Activated CD8-positive, alpha-beta T cell treated with anti-CD3 and anti-CD28 coated beads for 36 hours (primary cell): ENCODE measurements at regions not wholly inside any gene's neighbourhood (a gene's known extent, or its start where the extent isn't known, plus 50 kb on each side); places are given as distances from the start of the nearest gene placed in this dataset.

Experiments
- ATAC-seq: fragments of 200-7000 bp; cut with Tn5 transposase; one replicate; pipeline ENCODE4 v1.10.0; 2021; ENCODE audit warnings: mild to moderate bottlenecking, moderate library complexity
- CTCF ChIA-PET: fragments of 350-600 bp; sonication (Branson Sonifier 250); formaldehyde crosslinking; loops from one replicate; lab custom pipeline; 2021; ENCODE audit warnings: antibody characterized with exemption; lab: Charles Lee
- POLR2A ChIA-PET: fragments of 350-600 bp; sonication (Branson Sonifier 250); formaldehyde crosslinking; loops from one replicate; lab custom pipeline; 2021; ENCODE audit warnings: antibody characterized with exemption; lab: Charles Lee
- DNase-seq: peaks from one replicate; pipeline ENCODE4 v3.0.0-alpha.2; 2020
- H3K27ac Mint-ChIP-seq: one replicate; pipeline ENCODE4 v1.8.0; 2021; ENCODE audit warnings: mild to moderate bottlenecking, mixed read lengths
- H3K27me3 Mint-ChIP-seq: one replicate; pipeline ENCODE4 v1.8.0; 2021; ENCODE audit warnings: mixed read lengths
- H3K36me3 Mint-ChIP-seq: one replicate; pipeline ENCODE4 v1.8.0; 2021; ENCODE audit warnings: low read depth, mixed read lengths
- H3K4me1 Mint-ChIP-seq: one replicate; pipeline ENCODE4 v1.8.0; 2021; ENCODE audit warnings: low read depth, mixed read lengths
- H3K4me3 Mint-ChIP-seq: one replicate; pipeline ENCODE4 v1.8.0; 2021; ENCODE audit warnings: mild to moderate bottlenecking, moderate library complexity, mixed read lengths
- H3K9me3 Mint-ChIP-seq: one replicate; pipeline ENCODE4 v1.8.0; 2021; ENCODE audit warnings: mixed read lengths
- CTCF ChIP-seq: fragments of 200-600 bp; IDR thresholded peaks from one replicate; pipeline ENCODE4 v1.8.0; 2022; ENCODE audit warnings: antibody characterized with exemption, mild to moderate bottlenecking
- intact Hi-C: fragments of 100-400 bp; cut with micrococcal nuclease; formaldehyde crosslinking; loops from one replicate; pipeline ENCODE4 v1.10.0; 2022

- TF ChIP-seq CTCF: no peak
- Mint-ChIP-seq H3K27ac (no peak overlapping the region), H3K9me3 (no peaks in the 10 kb centered on the region), H3K27me3 (no peaks in the 10 kb centered on the region), H3K4me3 (no peak overlapping the region), H3K4me1 (no peaks in the 10 kb centered on the region), H3K36me3 (no peaks in the 10 kb centered on the region)
- intact Hi-C loops: no loop called here
- CTCF ChIA-PET: no interaction called here
- ATAC-seq (no peak), DNase-seq (no peak)
- POLR2A ChIA-PET: no interaction called here
These were observed 105.5 kb upstream of the PDE4D start for GRCh38 chr5:59999056-59999455.

- intact Hi-C loops: no loop called here
- no peaks in the 10 kb centered on the region for H3K4me1 Mint-ChIP-seq
- H3K9me3 Mint-ChIP-seq: no peaks in the 10 kb centered on the region
- CTCF ChIA-PET: no interaction called here
- no peak for TF ChIP-seq CTCF
- ATAC-seq (no peak), DNase-seq (no peak)
- no peaks in the 10 kb centered on the region for H3K36me3 Mint-ChIP-seq
- no peaks in the 10 kb centered on the region for H3K27me3 Mint-ChIP-seq
- POLR2A ChIA-PET: no interaction called here
- H3K27ac Mint-ChIP-seq: no peak overlapping the region
- no peak overlapping the region for H3K4me3 Mint-ChIP-seq
These were observed 98.7 kb upstream of the PDE4D start for GRCh38 chr5:59992206-59992605.

- Mint-ChIP-seq H3K36me3 (no peaks in the 10 kb centered on the region), H3K4me3 (no peak overlapping the region), H3K4me1 (no peaks in the 10 kb centered on the region), H3K9me3 (no peaks in the 10 kb centered on the region), H3K27ac (no peak overlapping the region), H3K27me3 (no peaks in the 10 kb centered on the region)
- intact Hi-C loops: no loop called here
- POLR2A ChIA-PET: no interaction called here
- CTCF ChIA-PET: no interaction called here
- ATAC-seq: no peak
- TF ChIP-seq CTCF: no peak
- DNase-seq: no peak
These were observed 94.9 kb upstream of the PDE4D start for GRCh38 chr5:59988396-59988795.

- ChIA-PET CTCF (interaction anchor here (0.6 kb wide), 1 partner anchor 53 kb away, joined by 3 read pairs; no protein-coding TSS in a partner anchor), POLR2A (no interaction called here)
- Mint-ChIP-seq H3K4me1 (no peaks in the 10 kb centered on the region), H3K9me3 (no peaks in the 10 kb centered on the region), H3K36me3 (no peaks in the 10 kb centered on the region), H3K27ac (no peak overlapping the region), H3K27me3 (no peaks in the 10 kb centered on the region), H3K4me3 (no peak overlapping the region)
- ATAC-seq: no peak
- no peak for DNase-seq
- no peak for TF ChIP-seq CTCF
- intact Hi-C loops: no loop called here
These were observed 82.8 kb upstream of the PDE4D start for GRCh38 chr5:59976342-59976741.

GRCh38 chr5:59972043-59972442 is 78.5 kb upstream of the PDE4D start:
- POLR2A ChIA-PET: no interaction called here
- Mint-ChIP-seq H3K27ac (no peak overlapping the region), H3K36me3 (no peaks in the 10 kb centered on the region), H3K4me3 (no peak overlapping the region), H3K27me3 (no peaks in the 10 kb centered on the region), H3K4me1 (no peaks in the 10 kb centered on the region), H3K9me3 (no peaks in the 10 kb centered on the region)
- CTCF ChIA-PET: no interaction called here
- ATAC-seq (no peak), DNase-seq (no peak)
- intact Hi-C loops: no loop called here
- no peak for TF ChIP-seq CTCF
